Neuronal stem cell (in vitro differentiated cells): ENCODE measurements at regions not wholly inside any gene's neighbourhood (a gene's known extent, or its start where the extent isn't known, plus 50 kb on each side); places are given as distances from the start of the nearest gene placed in this dataset.

Source experiments
- DNase-seq: peaks from one replicate; pipeline ENCODE4 v3.0.0-alpha.2; 2013; ENCODE audit warnings: low spot score
- H2AFZ ChIP-seq: one replicate; pipeline ENCODE4 v1.6.1; 2013; ENCODE audit warnings: mild to moderate bottlenecking, low read length, inconsistent platforms
- H2AK5ac ChIP-seq: 2 replicates; pipeline ENCODE4 v1.6.1; 2013; ENCODE audit warnings: low read depth, mild to moderate bottlenecking, inconsistent platforms, low read length, moderate library complexity, mixed read lengths
- H2BK120ac ChIP-seq: 2 replicates; pipeline ENCODE4 v1.6.1; 2013; ENCODE audit warnings: low read depth, mild to moderate bottlenecking, inconsistent platforms, low read length, moderate library complexity, mixed read lengths
- H2BK12ac ChIP-seq: one replicate; pipeline ENCODE4 v1.6.1; 2013; ENCODE audit warnings: low read length, inconsistent platforms
- H2BK15ac ChIP-seq: 2 replicates; pipeline ENCODE4 v1.6.1; 2013; ENCODE audit warnings: mild to moderate bottlenecking, low read length, inconsistent platforms, mixed read lengths
- H2BK5ac ChIP-seq: one replicate; pipeline ENCODE4 v1.6.1; 2013; ENCODE audit warnings: inconsistent platforms, mild to moderate bottlenecking, low read length, moderate library complexity
- H3K14ac ChIP-seq: one replicate; pipeline ENCODE4 v1.6.1; 2013; ENCODE audit warnings: low read length, inconsistent platforms
- H3K18ac ChIP-seq: 2 replicates; pipeline ENCODE4 v1.6.1; 2013; ENCODE audit warnings: low read length, inconsistent platforms
- H3K23ac ChIP-seq: 2 replicates; pipeline ENCODE4 v1.6.1; 2013; ENCODE audit warnings: low read depth, mild to moderate bottlenecking, mixed read lengths, low read length, inconsistent platforms; ENCODE audit not compliant: poor library complexity
- H3K27ac ChIP-seq: replicated peaks from 3 replicates; pipeline ENCODE4 v1.5.1; 2013; ENCODE audit warnings: low read length, inconsistent platforms
- H3K27me3 ChIP-seq, 3 experiments: 2 replicates each; pipeline ENCODE4 v1.6.1; 2013; ENCODE audit warnings: low read length in 3 of 3, mild to moderate bottlenecking in 2 of 3, inconsistent platforms in 1 of 3, low read depth in 1 of 3, mixed read lengths in 1 of 3, moderate library complexity in 1 of 3; ENCODE audit not compliant: control insufficient read depth in 3 of 3, insufficient read depth in 3 of 3
- H3K36me3 ChIP-seq, 2 donors: replicated peaks in 1 of 2; 2 replicates each; pipeline ENCODE4 v1.6.1; 2013; ENCODE audit warnings: low read length in 2 of 2; ENCODE audit not compliant: control insufficient read depth in 2 of 2, insufficient read depth in 2 of 2
- H3K4ac ChIP-seq: 2 replicates; pipeline ENCODE4 v1.6.1; 2013; ENCODE audit warnings: inconsistent platforms, mild to moderate bottlenecking, low read length, moderate library complexity
- H3K4me1 ChIP-seq, 2 donors: 1 replicate in 1 of 2; 2 replicates in 1 of 2; pipeline ENCODE4 v1.6.1; 2013; ENCODE audit warnings: low read length in 2 of 2, low read depth in 1 of 2; ENCODE audit not compliant: control insufficient read depth in 2 of 2, insufficient read depth in 1 of 2
- H3K4me2 ChIP-seq: one replicate; pipeline ENCODE4 v1.6.1; 2013; ENCODE audit warnings: mild to moderate bottlenecking, low read length, inconsistent platforms; ENCODE audit not compliant: insufficient read depth, poor library complexity, severe bottlenecking
- H3K4me3 ChIP-seq, 2 donors: 2 replicates each; pipeline ENCODE4 v1.5.1; 2013; ENCODE audit warnings: low read length in 2 of 2, mild to moderate bottlenecking in 2 of 2, inconsistent platforms in 1 of 2, moderate library complexity in 1 of 2
- H3K79me1 ChIP-seq: one replicate; pipeline ENCODE4 v1.6.1; 2013; ENCODE audit warnings: low read depth, mild to moderate bottlenecking, inconsistent platforms, low read length, moderate library complexity
- H3K9ac ChIP-seq: one replicate; pipeline ENCODE4 v1.6.1; 2013; ENCODE audit warnings: mild to moderate bottlenecking, low read depth, low read length, inconsistent platforms; ENCODE audit not compliant: poor library complexity
- H3K9me3 ChIP-seq, 2 donors: replicated peaks in 1 of 2; 2 replicates each; pipeline versions ENCODE3 to v1.6.1; 2013; ENCODE audit warnings: low read length in 2 of 2, mild to moderate bottlenecking in 2 of 2, inconsistent platforms in 1 of 2, low read depth in 1 of 2, mixed read lengths in 1 of 2, moderate library complexity in 1 of 2; ENCODE audit not compliant: control insufficient read depth in 2 of 2, insufficient read depth in 1 of 2
- H4K8ac ChIP-seq: one replicate; pipeline ENCODE4 v1.6.1; 2013; ENCODE audit warnings: low read depth, mild to moderate bottlenecking, inconsistent platforms, low read length, moderate library complexity
- H4K91ac ChIP-seq: one replicate; pipeline ENCODE4 v1.6.1; 2013; ENCODE audit warnings: low read length, low read depth, mild to moderate bottlenecking, inconsistent platforms; ENCODE audit not compliant: poor library complexity
- WGBS, 2 donors: extraction: QIAGEN DNeasy Blood & Tissue Kit; methylation state at CpG; one replicate each; pipeline ENCODE4 v1.1.7; 2013; ENCODE audit warnings: missing lambda C conversion rate in 2 of 2, mixed read lengths in 1 of 2; ENCODE audit not compliant: insufficient read length in 2 of 2, insufficient replicate concordance in 1 of 2; ENCODE audit errors: extremely low coverage in 2 of 2; 5-methylcytosine and 5-hydroxymethylcytosine counted together

DNA sequence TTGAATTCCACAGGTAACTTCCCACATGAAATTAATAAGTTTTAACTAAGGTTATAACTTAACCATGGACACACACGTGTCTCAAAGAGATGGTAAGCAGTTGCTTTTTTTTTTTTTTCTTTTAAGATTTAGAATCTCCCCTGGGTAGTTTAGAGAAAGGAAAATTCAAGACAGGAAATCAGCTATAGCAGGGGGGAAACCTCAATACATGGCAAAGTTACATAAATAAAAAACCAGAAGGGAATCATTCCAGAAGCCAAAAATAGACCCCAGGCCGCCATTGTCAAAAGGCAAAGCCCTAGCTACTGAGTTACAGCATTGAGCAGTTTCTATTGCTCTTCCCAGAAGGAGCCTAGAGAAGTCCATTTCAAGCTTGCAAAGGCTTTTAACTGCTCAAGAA, 91.5 kb upstream of the ZNF236 start:
- H3K4ac ChIP-seq: no peak overlapping the region
- H3K36me3 ChIP-seq: no peaks in the 10 kb centered on the region
- H2BK12ac ChIP-seq: no peak overlapping the region
- no CpG with 5 or more reads among the region's 2 CpGs for WGBS, 2 donors
- no peak overlapping the region for H3K14ac ChIP-seq
- H3K27ac ChIP-seq: no peak overlapping the region
- no peak overlapping the region for H2BK15ac ChIP-seq
- H3K27me3 ChIP-seq: peaks cover 0 to 3% (median 0%) of the 10 kb centered on the region in 3 experiments
- H3K23ac ChIP-seq: no peak overlapping the region
- no peak overlapping the region for H3K18ac ChIP-seq
- H3K4me2 ChIP-seq: no peak overlapping the region
- H2BK120ac ChIP-seq: no peak overlapping the region
- DNase-seq: no peak
- H2BK5ac ChIP-seq: no peak overlapping the region
- no peak overlapping the region for H3K4me3 ChIP-seq
- H2AFZ ChIP-seq: peak overlapping the region; percentile 19
- H4K91ac ChIP-seq: no peak overlapping the region
- no peaks in the 10 kb centered on the region for H3K4me1 ChIP-seq
- peaks cover 1 to 4% of the 10 kb centered on the region in 2 donors for H3K9me3 ChIP-seq
- H3K9ac ChIP-seq: no peak overlapping the region
- H4K8ac ChIP-seq: no peak overlapping the region
- H3K79me1 ChIP-seq: no peaks in the 10 kb centered on the region
- no peak overlapping the region for H2AK5ac ChIP-seq

DNA sequence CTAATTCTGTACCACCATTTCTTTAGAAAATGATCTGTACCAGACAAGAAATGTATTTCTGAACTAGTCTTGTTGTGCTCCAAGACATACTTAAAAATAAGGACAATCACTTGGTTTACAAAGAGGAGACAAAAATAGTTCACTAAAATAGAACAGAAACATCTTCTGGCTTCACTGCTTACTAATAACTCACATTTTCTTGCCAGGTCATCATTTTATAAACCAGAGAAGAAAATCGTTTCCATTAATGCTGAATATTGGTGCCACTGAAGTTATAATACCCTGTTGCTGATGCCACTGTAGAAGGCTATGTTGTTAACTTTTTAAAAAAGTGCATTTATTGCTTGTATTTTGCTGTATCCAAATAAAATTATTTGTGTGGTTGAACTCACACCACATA, 94.8 kb upstream of the ZNF236 start:
- H4K91ac ChIP-seq: no peak overlapping the region
- H3K14ac ChIP-seq: no peak overlapping the region
- H3K4ac ChIP-seq: no peak overlapping the region
- H3K18ac ChIP-seq: no peak overlapping the region
- no peak overlapping the region for H3K4me2 ChIP-seq
- no peak for DNase-seq
- H2AFZ ChIP-seq: no peak overlapping the region
- H2BK15ac ChIP-seq: no peak overlapping the region
- WGBS, 2 donors: no CpG with 5 or more reads among the region's 1 CpG
- no peak overlapping the region for H2BK5ac ChIP-seq
- H3K9me3 ChIP-seq: peaks cover 3 to 4% of the 10 kb centered on the region in 2 donors
- H2BK120ac ChIP-seq: no peak overlapping the region
- no peaks in the 10 kb centered on the region for H3K4me1 ChIP-seq
- H2AK5ac ChIP-seq: no peak overlapping the region
- H3K36me3 ChIP-seq: no peaks in the 10 kb centered on the region
- no peak overlapping the region for H4K8ac ChIP-seq
- no peaks in the 10 kb centered on the region for H3K27me3 ChIP-seq
- no peak overlapping the region for H3K23ac ChIP-seq
- H3K27ac ChIP-seq: no peak overlapping the region
- no peak overlapping the region for H3K9ac ChIP-seq
- H3K79me1 ChIP-seq: no peaks in the 10 kb centered on the region
- no peak overlapping the region for H2BK12ac ChIP-seq
- no peak overlapping the region for H3K4me3 ChIP-seq

DNA sequence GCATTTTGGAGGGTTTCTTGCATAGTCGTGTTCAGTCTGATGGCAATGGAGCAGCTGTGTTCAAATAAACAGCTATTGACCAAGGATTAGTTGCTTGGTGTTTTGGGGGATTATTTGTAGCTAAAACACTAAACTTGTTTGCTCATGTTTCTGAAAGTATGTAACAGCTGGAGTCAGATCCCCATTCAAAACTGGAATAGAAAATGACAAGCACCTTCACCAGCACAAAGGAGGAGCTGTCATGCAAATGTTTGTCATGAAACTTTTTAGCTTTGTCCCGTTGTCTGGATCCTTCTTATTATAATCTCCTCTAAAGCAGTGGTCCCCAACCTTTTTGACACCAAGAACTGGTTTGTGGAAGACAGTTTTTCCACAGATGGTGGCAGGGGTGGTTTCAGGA, 96.9 kb upstream of the ZNF236 start:
- no peak overlapping the region for H3K4ac ChIP-seq
- WGBS, 2 donors: no CpG with 5 or more reads among the region's 2 CpGs
- H3K36me3 ChIP-seq: no peaks in the 10 kb centered on the region
- no peaks in the 10 kb centered on the region for H3K27me3 ChIP-seq
- no peak overlapping the region for H3K23ac ChIP-seq
- H3K79me1 ChIP-seq: no peaks in the 10 kb centered on the region
- H3K9me3 ChIP-seq: peaks cover 3 to 4% of the 10 kb centered on the region in 2 donors
- no peak overlapping the region for H2AFZ ChIP-seq
- H2BK15ac ChIP-seq: no peak overlapping the region
- no peak overlapping the region for H4K91ac ChIP-seq
- H4K8ac ChIP-seq: no peak overlapping the region
- no peak overlapping the region for H3K27ac ChIP-seq
- H3K18ac ChIP-seq: no peak overlapping the region
- H2AK5ac ChIP-seq: no peak overlapping the region
- H2BK120ac ChIP-seq: no peak overlapping the region
- DNase-seq: no peak
- H3K4me2 ChIP-seq: no peak overlapping the region
- no peak overlapping the region for H3K4me3 ChIP-seq
- H3K4me1 ChIP-seq: no peaks in the 10 kb centered on the region
- H3K9ac ChIP-seq: no peak overlapping the region
- H2BK12ac ChIP-seq: no peak overlapping the region
- H2BK5ac ChIP-seq: no peak overlapping the region
- H3K14ac ChIP-seq: no peak overlapping the region

DNA sequence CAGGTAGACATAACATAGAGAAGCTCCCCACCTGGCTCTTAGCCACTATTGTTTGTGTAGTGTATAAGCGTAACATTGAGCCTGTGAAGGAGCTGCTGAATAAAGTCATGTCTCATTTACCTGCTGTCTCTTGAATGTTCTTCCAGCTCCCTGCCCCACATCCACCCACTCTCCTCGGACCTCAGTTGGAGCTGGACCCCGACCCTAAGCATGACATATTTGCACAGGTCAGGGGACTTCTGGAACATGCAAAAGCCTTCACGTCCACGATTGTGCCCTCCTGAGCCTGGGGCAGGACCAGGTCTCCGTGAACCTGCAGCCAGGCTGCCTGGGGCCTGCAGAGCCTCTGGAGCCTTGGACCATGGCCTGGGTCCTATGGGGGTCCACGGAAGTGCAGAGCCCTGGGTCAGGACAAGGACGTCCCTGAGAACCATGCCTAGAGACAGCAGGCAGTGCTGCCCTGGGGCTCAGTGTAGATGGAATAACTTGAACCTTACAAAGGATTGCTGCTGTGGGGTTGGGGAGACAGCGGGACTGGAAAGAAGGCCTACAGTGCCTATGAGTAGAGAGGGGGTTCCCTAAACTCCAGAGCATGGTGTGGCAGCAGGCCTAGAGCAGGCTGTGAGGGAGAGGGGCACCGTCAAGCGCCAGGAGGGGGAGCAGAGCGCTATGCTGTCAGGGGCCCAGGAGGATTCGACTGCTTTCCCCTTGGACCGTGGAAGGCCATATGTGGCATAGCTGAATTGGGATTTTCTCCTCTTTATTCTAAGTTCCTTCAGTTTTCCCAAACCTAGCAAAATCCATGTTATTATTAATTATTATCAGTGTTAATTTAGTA, 99.9 kb upstream of the ZNF236 start:
- H3K9ac ChIP-seq: no peak overlapping the region
- no peak overlapping the region for H3K4ac ChIP-seq
- H2BK12ac ChIP-seq: no peak overlapping the region
- no peak overlapping the region for H3K18ac ChIP-seq
- no peak overlapping the region for H2AK5ac ChIP-seq
- H2BK15ac ChIP-seq: no peak overlapping the region
- H4K8ac ChIP-seq: no peak overlapping the region
- no peaks in the 10 kb centered on the region for H3K27me3 ChIP-seq
- no peaks in the 10 kb centered on the region for H3K79me1 ChIP-seq
- H2BK5ac ChIP-seq: no peak overlapping the region
- H3K9me3 ChIP-seq: peaks cover 3% of the 10 kb centered on the region in 2 donors
- H3K23ac ChIP-seq: no peak overlapping the region
- H3K4me1 ChIP-seq: no peaks in the 10 kb centered on the region
- H3K27ac ChIP-seq: no peak overlapping the region
- no peak overlapping the region for H2AFZ ChIP-seq
- no peak overlapping the region for H3K4me3 ChIP-seq
- no peaks in the 10 kb centered on the region for H3K36me3 ChIP-seq
- H3K4me2 ChIP-seq: no peak overlapping the region
- H2BK120ac ChIP-seq: no peak overlapping the region
- H3K14ac ChIP-seq: no peak overlapping the region
- DNase-seq: no peak
- H4K91ac ChIP-seq: no peak overlapping the region
- no CpG with 5 or more reads among the region's 14 CpGs for WGBS, 2 donors
